Calu3 (cell line): ENCODE measurements at regions not wholly inside any gene's neighbourhood (a gene's known extent, or its start where the extent isn't known, plus 50 kb on each side); places are given as distances from the start of the nearest gene placed in this dataset.

Experiments used
- BruUV-seq: library from RNA; stranded (reverse); fragments of 400-500 nt; replicated peaks from 2 replicates; lab custom pipeline; 2021; lab: Mats Ljungman, UMichigan
- CTCF ChIA-PET: fragments of 300-600 bp; sonication (Branson Sonifier 250); formaldehyde crosslinking; loops from one replicate; lab custom pipeline; 2022; ENCODE audit warnings: antibody characterized with exemption; lab: Charles Lee
- DNase-seq: peaks from one replicate; pipeline ENCODE4 v3.0.0; 2022
- H3K27ac Mint-ChIP-seq: one replicate; pipeline ENCODE4 v1.8.0; 2022; ENCODE audit warnings: mixed read lengths; ENCODE audit not compliant: unreplicated experiment
- H3K27me3 Mint-ChIP-seq: one replicate; pipeline ENCODE4 v1.8.0; 2022; ENCODE audit warnings: mixed read lengths; ENCODE audit not compliant: unreplicated experiment
- H3K36me3 Mint-ChIP-seq: one replicate; pipeline ENCODE4 v1.8.0; 2022; ENCODE audit warnings: mild to moderate bottlenecking, moderate library complexity, mixed read lengths; ENCODE audit not compliant: insufficient read depth, unreplicated experiment
- H3K4me1 Mint-ChIP-seq: one replicate; pipeline ENCODE4 v1.8.0; 2022; ENCODE audit warnings: mild to moderate bottlenecking, low read depth, mixed read lengths; ENCODE audit not compliant: unreplicated experiment
- H3K4me3 Mint-ChIP-seq: one replicate; pipeline ENCODE4 v1.8.0; 2022; ENCODE audit warnings: mild to moderate bottlenecking, low read depth, moderate library complexity, mixed read lengths; ENCODE audit not compliant: unreplicated experiment
- H3K9me3 Mint-ChIP-seq: one replicate; pipeline ENCODE4 v1.8.0; 2022; ENCODE audit warnings: low read depth, mixed read lengths; ENCODE audit not compliant: unreplicated experiment
- CTCF ChIP-seq: fragments of 200-600 bp; IDR thresholded peaks from one replicate; pipeline ENCODE4 v1.8.0; 2022; ENCODE audit warnings: antibody characterized with exemption; ENCODE audit not compliant: unreplicated experiment
- intact Hi-C: fragments of 100-400 bp; cut with micrococcal nuclease; formaldehyde crosslinking; loops from one replicate; pipeline ENCODE4 v1.10.0; 2022; ENCODE audit not compliant: unreplicated experiment

- DNase-seq: no peak
- Mint-ChIP-seq H3K27me3 (no peaks in the 10 kb centered on the region), H3K4me1 (no peaks in the 10 kb centered on the region), H3K9me3 (peaks cover 9% of the 10 kb centered on the region), H3K36me3 (no peaks in the 10 kb centered on the region), H3K27ac (no peak overlapping the region), H3K4me3 (no peak overlapping the region)
- CTCF ChIA-PET: no interaction called here
- BruUV-seq: no TSS peak
- TF ChIP-seq CTCF: no peak
- intact Hi-C loops: no loop called here
Observed at GRCh38 chr4:43959976-43960375, 488.6 kb downstream of the KCTD8 start.

GRCh38 chr4:43968011-43968410 lies 480.6 kb downstream of the KCTD8 start:
- no TSS peak for BruUV-seq
- Mint-ChIP-seq H3K27ac (no peak overlapping the region), H3K36me3 (no peaks in the 10 kb centered on the region), H3K4me3 (no peak overlapping the region), H3K4me1 (no peaks in the 10 kb centered on the region), H3K9me3 (peaks cover 3% of the 10 kb centered on the region), H3K27me3 (no peaks in the 10 kb centered on the region)
- no peak for DNase-seq
- intact Hi-C loops: no loop called here
- CTCF ChIA-PET: no interaction called here
- no peak for TF ChIP-seq CTCF

- H3K4me1 Mint-ChIP-seq: no peaks in the 10 kb centered on the region
- no TSS peak for BruUV-seq
- H3K36me3 Mint-ChIP-seq: no peaks in the 10 kb centered on the region
- no peaks in the 10 kb centered on the region for H3K27me3 Mint-ChIP-seq
- CTCF ChIA-PET: no interaction called here
- H3K27ac Mint-ChIP-seq: no peak overlapping the region
- intact Hi-C loops: no loop called here
- H3K9me3 Mint-ChIP-seq: peaks cover 11% of the 10 kb centered on the region
- no peak for DNase-seq
- H3K4me3 Mint-ChIP-seq: no peak overlapping the region
- TF ChIP-seq CTCF: no peak
Observed at GRCh38 chr4:43983610-43984009, 465.0 kb downstream of the KCTD8 start.

GRCh38 chr4:43987331-43987944 lies 461.2 kb downstream of the KCTD8 start:
- Mint-ChIP-seq H3K36me3 (no peaks in the 10 kb centered on the region), H3K4me1 (no peaks in the 10 kb centered on the region), H3K27me3 (no peaks in the 10 kb centered on the region), H3K9me3 (peaks cover 14% of the 10 kb centered on the region), H3K27ac (no peak overlapping the region), H3K4me3 (no peak overlapping the region)
- CTCF ChIA-PET: no interaction called here
- no peak for DNase-seq
- intact Hi-C loops: no loop called here
- TF ChIP-seq CTCF: no peak
- no TSS peak for BruUV-seq
